Nucleus accumbens (tissue), 56 donors: ENCODE measurements at regions not wholly inside any gene's neighbourhood (a gene's known extent, or its start where the extent isn't known, plus 50 kb on each side); places are given as distances from the start of the nearest gene placed in this dataset.
"Not testable (repeated sequence)": the region's sequence is repeated elsewhere in the genome, so short reads cannot be mapped to it uniquely, and the experiment has no call there.

Source experiments
- DNase-seq, 56 donors: peaks; one replicate each; lab custom pipeline; 2025; lab: John Stamatoyannopoulos, UW

DNA sequence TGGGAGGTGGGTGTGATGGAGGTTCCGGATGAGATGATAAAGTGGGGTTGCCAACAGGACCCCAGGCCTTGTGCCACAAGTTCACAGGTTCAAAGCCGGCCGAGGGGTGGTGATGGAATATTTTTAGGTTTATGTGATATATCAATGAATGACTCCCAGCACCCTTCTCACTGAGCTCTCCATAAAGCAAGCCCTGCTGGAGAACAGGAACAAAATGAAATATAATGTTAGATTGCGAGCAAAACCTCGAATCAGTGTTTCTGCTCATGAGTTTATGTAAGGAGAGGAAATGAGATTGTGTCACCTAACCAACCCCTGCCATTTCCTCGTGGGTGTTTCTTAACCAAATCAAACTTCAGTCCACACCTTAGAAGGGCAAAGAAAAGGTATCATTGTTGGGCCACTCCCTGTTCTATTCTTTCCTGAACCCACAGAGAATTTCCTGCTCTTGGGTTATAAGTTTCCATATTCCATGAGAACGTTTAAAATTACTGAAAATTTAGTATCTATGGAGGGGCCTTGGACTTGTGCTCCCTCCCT lies 192.2 kb upstream of the EXOC2 start:
- DNase-seq, result no peak

DNA sequence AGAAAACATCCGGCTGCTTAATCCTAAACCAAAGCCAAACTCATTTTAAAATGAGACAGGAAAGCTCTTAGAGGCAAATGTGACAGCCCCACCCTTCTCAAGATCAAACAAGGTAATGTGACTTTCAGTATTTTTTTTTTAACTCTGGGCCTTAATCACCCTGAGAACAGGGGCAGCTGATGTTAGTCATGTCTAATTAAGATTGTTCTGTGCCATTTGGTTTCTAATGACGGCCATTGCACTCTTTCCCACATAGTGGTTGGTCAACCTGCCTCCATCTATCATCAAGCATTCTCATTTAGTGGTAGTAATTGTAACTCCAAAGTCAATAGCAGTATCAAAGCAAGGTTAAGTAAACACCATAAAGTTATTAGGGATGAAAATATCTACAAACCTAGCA lies 191.6 kb upstream of the EXOC2 start:
- no peak for DNase-seq

DNA sequence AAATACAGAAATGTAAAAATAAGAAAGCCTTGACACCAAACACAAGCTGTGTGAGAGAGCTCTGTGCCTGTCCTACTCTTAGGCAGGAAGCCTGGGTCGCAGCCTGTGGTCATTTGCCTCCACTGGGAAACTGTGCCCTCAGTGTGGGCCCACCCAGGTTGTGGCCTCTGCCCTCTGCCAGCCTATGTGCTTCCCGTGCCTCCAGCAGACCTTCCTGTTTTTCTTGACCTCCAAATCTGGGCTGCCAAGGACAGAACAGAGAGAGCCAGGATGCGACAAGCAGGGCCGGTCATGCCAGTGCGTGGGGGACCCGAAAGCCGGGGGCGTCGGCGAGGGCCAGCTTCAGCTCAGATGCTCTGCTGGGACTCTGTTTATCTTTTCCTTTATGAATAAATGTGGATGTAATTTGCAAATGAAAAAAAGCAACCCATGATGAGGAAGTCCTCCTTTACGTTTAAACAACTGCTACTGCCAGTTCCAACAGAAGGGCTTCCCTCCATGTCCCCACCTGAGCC lies 189.2 kb upstream of the EXOC2 start:
- no peak for DNase-seq

DNA sequence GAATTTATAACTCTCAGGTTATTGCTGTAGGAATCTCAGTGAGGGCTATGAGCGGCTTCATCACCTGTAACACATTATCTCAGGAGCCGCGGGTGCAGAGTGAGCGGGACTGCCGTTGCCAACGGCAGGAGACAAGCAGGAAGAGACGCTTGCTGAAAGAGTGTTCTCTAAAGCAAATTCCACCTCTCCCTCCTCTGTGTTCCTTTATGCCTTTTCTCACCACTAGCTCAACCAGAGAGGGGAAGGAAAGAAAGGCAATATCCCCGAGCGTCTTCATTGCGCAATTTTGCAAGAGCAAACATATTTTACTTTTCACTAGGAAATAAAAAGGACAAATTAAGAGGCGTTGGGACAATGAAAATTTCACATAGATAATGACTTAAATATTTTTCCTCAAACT lies 185.2 kb upstream of the EXOC2 start:
- no peak for DNase-seq

DNA sequence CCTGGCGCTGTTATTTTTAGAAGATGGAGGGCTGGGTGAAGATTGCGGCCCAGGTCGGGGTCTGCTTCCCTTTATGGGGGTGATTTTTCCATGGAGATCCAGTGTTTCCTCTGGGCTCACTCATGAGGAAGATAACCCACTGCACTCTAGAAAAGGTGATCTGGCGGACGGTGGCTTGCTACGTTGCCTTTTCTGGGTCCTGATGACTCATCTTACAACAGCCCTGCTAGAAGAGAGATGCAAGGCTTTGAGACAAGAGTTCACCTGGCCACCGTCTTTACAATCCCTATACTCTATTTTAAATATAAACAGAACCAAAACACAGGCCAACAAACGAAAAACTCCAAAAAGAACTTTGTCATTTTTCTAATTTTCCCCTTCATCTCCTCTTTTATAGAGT lies 182.1 kb upstream of the EXOC2 start:
- DNase-seq, result no peak

DNA sequence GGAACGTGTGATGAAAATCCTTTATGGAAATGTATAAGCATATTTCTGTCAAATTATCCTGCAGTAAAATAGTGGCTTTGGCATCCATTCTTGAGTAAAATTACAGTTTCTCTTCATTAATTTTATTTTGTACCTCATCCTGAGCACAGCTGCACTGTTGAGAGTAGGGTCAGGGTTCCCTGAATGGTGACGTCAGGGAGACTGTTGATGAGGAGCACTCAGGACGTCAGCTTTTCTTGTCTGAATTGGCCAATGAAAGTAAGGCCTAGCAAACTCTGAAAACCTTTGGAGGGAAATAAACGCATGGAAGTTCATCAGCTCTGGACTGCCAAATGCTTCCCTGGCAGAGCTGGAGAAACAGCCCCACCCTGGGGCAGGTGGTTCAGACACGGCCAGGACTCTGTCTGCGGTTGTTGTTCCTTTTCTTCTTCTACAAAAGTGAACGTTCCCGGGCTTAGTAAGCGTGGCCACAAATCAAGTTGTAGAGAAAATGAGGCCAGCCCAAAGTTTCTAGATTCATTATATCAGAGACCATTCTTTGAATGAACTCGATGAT lies 179.7 kb upstream of the EXOC2 start:
- no peak for DNase-seq

DNA sequence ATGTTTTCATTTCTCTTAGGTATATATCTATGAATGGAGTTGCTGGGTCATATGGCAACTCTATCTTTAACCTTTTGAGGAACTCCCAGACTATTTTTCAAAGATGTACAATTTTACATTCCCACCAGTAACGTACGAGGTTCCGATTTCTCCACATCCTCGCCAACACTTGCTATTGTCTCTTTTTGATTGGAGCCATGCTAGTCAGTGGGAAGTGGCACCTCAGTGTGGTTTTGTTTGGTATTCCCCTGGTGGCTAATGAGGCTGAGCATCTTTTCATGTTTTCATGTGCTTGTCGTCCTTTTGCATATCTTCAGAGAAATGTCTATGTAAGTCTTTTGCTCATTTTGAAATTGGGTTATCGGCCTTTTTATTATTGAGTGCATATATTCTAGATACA lies 178.6 kb upstream of the EXOC2 start:
- no peak for DNase-seq

DNA sequence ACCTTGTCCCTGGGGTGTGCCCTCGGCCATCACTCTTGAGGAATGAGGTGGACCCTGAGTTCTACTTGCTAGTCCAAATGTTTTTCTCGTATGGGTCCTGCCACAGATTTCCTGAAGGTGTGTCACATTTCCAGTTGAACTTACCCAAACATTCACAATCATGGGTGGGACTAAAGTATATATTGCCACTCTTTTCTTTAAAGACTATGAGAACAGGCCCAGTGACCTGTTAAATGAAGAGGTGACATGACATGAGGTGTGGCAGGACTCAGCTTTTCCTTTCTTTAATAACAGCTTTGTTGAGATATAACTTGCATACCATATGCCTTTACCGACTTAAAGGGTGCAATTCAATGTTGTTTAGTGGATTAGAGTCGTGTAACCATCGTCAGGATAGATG lies 177.2 kb upstream of the EXOC2 start:
- DNase-seq, result no peak

DNA sequence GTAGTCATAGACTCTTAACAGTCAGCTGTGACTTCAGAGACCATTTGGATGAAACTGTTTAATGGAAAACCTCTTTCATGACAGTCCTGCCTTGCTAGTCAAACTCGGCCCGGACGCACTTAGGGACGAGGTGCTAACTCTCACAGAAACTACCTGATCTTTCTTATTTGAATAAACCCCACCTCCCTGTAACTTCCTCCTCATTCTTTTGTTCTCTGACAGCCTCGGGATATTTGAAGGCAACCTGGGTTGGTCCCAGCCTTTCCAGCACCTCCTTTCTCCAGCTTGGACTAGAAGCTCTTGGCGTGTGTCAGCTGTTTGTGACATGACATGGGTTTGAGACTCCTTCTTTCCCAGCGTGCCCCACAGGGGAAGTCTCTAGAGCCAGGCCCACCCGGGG lies 175.3 kb upstream of the EXOC2 start:
- DNase-seq, result no peak

DNA sequence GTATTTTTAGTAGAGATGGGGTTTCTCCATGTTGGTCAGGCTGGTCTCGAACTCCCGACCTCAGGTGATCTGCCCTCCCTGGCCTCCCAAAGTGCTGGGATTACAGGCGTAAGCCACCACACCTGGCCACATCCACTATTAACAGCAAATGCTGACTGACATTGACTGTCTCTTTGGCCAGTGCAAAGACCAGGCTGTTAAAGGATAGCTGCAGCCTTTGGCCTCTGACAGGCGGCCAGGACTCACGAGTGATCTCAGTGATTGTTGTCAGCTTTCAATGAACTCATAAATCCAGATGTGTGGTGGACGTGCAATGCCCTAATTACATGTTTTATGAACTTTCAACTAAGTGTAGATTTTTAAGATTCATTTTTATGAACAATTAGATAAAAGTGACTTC lies 174.4 kb upstream of the EXOC2 start:
- DNase-seq, result no peak

DNA sequence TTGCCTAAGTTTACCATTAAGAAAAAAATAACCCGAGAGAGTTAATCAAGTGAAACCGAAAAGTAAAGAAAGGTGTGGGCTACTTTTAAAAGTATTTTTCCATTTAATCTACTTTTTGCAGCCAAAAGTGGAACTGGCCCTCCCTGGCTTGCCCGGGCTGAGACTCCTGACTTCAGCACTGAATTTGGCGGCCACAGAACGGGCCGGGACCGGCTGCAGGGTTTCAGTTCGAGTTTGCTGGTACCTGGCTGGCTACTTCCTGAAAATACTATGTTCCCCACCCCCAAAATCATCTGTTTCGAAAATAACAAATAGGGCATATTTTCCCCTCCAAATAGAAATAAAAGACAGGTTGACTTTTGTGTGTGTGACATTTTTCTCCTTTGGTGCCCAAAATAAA lies 173.4 kb upstream of the EXOC2 start:
- no peak for DNase-seq

DNA sequence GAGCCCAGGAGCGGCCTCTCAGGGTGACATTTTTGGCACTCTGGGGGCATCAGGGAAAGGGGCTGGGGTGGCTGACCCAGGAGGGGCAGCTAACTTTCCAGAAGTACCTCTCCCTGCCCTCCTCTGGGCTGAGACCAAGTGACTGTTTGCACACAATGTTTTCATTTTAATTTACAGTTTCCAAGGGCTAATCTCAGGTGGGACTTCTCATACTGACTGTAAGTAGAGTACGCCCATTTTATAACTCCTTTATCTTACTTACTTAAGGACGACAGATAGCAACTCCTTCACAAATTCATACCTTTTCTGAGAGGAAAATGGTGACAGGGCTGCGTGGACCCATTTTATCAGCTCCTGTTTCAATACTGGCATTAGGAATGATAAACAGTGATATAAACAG lies 172.9 kb upstream of the EXOC2 start:
- no peak for DNase-seq

DNA sequence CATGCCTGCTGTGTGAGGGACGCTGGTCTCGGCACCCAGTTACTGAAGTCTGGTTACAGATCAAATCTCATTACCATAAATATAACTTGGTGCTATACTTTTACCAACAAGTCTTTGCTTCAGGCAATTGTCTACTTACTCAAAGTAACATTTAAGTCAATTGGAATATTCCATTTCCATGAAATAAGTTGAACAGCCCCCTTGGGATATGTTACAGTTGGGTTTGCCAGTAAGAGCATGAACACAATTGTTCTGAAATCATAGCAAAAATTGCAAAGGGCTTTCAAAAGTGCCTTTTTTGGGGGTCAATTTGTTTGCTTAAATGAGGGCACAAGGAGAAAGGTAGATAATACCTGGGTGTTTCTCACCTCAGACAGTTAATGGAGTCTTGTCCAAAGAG lies 170.9 kb upstream of the EXOC2 start:
- DNase-seq, result no peak

DNA sequence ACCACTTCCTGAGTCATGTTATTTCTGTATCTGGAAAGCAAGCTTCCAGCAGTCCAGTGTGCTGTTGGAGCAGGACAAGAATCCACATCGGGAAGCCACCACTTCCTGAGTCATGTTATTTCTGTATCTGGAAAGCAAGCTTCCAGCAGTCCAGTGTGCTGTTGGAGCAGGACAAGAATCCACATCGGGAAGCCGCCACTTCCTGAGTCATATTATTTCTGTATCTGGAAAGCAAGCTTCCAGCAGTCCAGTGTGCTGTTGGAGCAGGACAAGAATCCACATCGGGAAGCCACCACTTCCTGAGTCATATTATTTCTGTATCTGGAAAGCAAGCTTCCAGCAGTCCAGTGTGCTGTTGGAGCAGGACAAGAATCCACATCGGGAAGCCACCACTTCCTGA lies 170.2 kb upstream of the EXOC2 start:
- not testable (repeated sequence) for DNase-seq

DNA sequence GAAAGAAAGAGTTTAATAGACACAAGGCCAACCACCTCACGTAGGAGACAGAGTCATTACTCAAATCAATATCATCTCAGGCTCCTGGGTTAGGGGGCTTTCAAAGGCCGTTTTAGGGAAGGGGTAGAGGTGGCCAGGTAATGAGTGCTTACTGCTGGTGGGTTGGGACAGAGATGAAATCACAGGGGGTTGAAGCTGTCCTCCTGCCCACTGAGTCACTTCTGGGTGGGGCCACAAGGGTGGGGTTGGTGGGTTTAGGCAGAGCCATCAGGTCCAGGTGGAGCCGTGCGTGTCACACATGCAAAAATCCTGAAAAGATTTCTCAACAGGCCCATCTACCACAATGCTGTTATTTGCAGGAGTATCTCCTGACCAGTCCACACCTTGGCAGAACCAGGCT lies 167.0 kb upstream of the EXOC2 start:
- no peak for DNase-seq

DNA sequence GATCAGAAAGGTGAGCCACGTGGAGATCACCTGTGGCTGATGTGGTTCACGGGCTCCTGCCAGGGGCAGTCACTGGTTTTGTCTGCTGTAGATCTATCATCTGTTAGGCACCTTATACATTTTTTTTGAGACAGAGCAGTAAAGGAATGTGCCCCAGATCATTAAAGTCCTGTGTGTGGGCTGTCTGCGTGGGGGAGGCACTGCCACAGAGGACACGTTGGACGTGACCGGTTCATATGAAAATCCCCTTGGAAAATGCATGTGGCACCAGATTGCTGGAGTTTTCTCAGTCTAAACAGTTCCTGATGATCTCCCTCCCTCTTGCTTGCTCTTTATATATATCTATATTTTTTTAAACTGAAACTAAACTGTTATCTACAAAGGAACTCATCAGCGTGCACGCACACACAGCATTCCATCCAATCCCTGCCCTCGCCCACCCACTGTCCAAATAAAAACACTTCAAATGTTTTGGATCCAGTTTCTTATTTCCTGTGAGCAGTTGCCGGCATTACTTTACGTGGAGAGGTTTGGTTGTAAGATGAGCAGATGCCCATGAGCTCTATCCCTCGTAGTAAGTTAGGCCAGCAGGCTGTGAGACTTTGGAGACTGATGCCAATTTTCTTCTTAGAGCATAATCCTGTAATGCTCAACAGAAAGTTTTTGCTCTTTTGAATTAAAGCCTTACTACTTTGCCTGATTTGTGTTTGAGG lies 161.6 kb upstream of the EXOC2 start:
- no peak for DNase-seq

DNA sequence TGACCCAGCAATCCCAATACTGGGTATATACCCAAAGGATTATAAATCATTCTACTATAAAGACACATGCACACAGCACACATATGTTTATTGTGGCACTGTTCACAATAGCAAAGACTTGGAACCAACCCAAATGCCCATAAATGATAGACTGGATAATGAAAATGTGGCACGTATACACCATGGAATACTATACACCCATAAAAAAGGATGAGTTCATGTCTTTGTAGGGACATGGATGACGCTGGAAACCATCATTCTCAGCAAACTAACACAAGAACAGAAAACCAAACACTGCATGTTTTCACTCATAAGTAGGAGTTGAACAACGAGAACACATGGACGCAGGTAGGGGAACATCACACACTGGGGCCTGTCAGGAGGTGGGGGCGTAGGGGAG lies 159.3 kb upstream of the EXOC2 start:
- DNase-seq, result not testable (repeated sequence)

DNA sequence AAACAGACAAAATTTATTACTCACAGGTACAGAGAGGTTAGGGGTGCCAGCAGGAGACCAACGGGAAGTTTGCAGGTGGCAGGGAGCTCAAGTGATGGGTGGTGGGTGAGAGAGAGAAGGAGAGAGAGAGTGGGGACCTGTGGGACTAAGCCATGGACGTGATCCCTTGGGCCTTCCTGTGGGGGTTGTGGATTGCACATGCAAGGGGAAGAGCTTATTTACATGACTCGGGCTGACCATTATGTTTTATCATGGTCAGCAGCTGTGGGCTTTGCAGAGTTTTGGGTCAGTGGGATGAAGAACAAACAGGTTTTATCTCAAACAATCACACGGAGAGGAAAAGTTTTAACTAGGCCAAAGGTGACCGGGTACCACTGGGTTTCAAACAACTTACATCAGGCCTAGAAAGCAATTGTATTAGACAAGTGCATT lies 156.2 kb upstream of the EXOC2 start:
- DNase-seq, result no peak

DNA sequence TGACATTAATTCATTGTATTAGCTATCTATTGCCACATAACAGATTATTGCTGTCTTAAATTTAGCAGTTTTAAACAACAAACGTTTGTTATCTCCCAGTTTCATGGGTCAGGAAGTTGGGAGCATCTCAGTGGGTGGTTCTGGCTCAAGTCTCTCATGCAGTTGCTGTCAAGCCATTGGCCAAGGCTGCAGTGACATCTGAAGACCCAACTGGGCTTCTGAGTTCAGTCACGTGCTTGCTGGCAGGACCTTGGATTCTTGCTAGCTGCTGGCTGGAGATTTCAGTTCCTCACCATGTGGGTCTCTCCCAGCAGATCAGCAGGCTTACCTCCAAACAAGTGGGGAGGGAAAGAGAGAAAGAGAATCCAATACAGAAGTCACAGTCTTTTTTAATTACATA lies 152.6 kb upstream of the EXOC2 start:
- DNase-seq, result no peak

DNA sequence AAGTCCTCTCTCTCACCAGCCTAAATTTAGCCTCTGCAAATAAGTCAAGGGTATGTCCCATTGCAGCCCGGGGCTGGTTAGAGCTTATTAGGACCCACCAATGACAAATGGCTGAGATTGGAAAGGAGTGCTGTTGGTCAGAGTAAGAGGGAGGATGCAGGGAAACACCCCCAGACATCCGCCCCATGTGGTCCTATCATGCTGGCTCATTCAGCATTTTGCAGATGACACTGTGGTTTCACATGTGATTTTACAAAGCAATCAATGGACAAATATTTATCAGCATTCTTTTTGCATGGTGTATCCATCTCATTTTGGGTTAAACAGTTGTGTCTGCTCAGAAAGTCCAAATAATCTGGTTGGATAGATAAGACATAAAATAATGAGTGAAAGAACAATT lies 152.2 kb upstream of the EXOC2 start:
- DNase-seq, result no peak

DNA sequence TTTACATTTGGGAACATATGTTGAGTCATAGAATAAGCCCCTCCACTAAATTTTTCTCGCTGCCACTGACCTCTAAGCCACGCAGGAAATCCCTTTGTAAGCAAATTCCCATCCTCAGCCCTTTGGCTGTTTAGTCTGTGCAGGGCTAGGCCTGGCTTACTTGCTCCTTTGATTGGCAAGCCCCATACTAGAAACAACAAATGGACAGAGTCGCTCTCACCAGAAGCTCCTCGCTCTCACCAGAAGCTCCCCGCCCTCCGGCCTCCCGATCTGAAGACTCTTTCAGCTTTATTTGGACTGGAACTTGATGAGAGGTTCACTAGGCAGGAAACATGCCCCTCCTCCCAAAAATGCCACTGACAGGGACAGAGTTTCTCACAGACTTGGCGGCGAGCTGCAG lies 149.2 kb upstream of the EXOC2 start:
- no peak for DNase-seq

DNA sequence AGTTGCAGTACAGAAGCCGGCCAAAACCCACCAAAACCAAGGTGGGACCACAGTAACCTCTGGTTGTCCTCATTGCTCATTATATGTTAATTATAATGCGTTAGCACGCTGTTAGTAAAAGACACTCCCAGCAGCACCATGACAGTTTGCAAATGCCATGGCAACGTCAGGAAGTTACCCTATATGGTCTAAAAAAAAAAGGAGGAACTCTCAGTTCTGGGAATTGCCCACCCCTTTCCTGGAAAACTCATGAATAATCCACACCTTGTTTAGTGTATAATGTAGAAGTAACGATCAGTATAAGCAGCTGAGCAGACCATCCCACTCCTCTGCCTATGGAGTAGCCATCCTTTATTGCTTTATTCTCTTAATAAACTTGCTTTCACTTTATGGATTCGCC lies 148.6 kb upstream of the EXOC2 start:
- no peak for DNase-seq
